Ascending aorta (tissue), 2 donors: ENCODE measurements at regions not wholly inside any gene's neighbourhood (a gene's known extent, or its start where the extent isn't known, plus 50 kb on each side); places are given as distances from the start of the nearest gene placed in this dataset.
A peak's percentile ranks its signal among the peaks of the same experiment; 100 is the strongest.

ENCODE experiments used
- DNase-seq, 2 donors: peaks; one replicate each; pipeline ENCODE4 v3.0.0-alpha.2; 2019; ENCODE audit warnings: low spot score in 2 of 2
- H3K27ac ChIP-seq, 2 donors: fragments of 200-600 bp; sonication (generic); one replicate each; pipeline ENCODE4 v1.5.1; 2016 to 2017; ENCODE audit warnings: mild to moderate bottlenecking in 1 of 2
- H3K27me3 ChIP-seq: fragments of 200-600 bp; sonication (generic); one replicate; pipeline ENCODE4 v1.5.1; 2017
- H3K36me3 ChIP-seq, 2 donors: fragments of 200-600 bp; sonication (generic); one replicate each; pipeline ENCODE4 v1.5.1; 2016
- H3K4me1 ChIP-seq, 2 donors: fragments of 200-600 bp; sonication (generic); one replicate each; pipeline ENCODE4 v1.5.1; 2016 to 2017; ENCODE audit warnings: mild to moderate bottlenecking in 1 of 2
- H3K4me3 ChIP-seq, 2 donors: fragments of 200-600 bp; sonication (generic); one replicate each; pipeline ENCODE4 v1.5.1; 2016 to 2017; ENCODE audit warnings: mild to moderate bottlenecking in 1 of 2
- H3K9me3 ChIP-seq, 2 donors: fragments of 200-600 bp; sonication (generic); one replicate each; pipeline ENCODE4 v1.5.1; 2016
- CTCF ChIP-seq, 3 experiments: fragments of 200-600 bp in 2 of 3; fragments of 450-650 bp in 1 of 3; sonication (generic) in 2 of 3; IDR thresholded peaks; one replicate each; pipeline ENCODE4 v1.5.1; 2016 to 2019; ENCODE audit warnings: antibody characterized with exemption in 3 of 3, mild to moderate bottlenecking in 1 of 3, moderate library complexity in 1 of 3
- intact Hi-C: fragments of 100-400 bp; cut with DNase I; formaldehyde crosslinking; loops from one replicate; pipeline ENCODE4 v1.15.1; 2023

GRCh38 chr10:78346721-78347120, 313.1 kb downstream of the RPS24 start:
- Histone ChIP-seq H3K9me3 (no peaks in the 10 kb centered on the region), H3K4me3 (no peak overlapping the region), H3K27me3 (no peaks in the 10 kb centered on the region), H3K4me1 (no peaks in the 10 kb centered on the region), H3K36me3 (no peaks in the 10 kb centered on the region), H3K27ac (no peak overlapping the region)
- no peak for TF ChIP-seq CTCF (IDR thresholded peaks at IDR 0.05)
- intact Hi-C loops, result no loop called here
- peak in 1 of 2 donors; percentile 8 for DNase-seq

- no peaks in the 10 kb centered on the region for H3K4me1 ChIP-seq
- no peak overlapping the region for H3K4me3 ChIP-seq
- no peaks in the 10 kb centered on the region for H3K9me3 ChIP-seq
- peak in 1 of 2 donors; percentile 43 for DNase-seq
- no peaks in the 10 kb centered on the region for H3K27me3 ChIP-seq
- no peaks in the 10 kb centered on the region for H3K36me3 ChIP-seq
- H3K27ac ChIP-seq, result no peak overlapping the region
- intact Hi-C loops, result no loop called here
- no peak for TF ChIP-seq CTCF (IDR thresholded peaks at IDR 0.05)
These were observed 314.9 kb downstream of the RPS24 start for GRCh38 chr10:78348411-78349164.

DNA sequence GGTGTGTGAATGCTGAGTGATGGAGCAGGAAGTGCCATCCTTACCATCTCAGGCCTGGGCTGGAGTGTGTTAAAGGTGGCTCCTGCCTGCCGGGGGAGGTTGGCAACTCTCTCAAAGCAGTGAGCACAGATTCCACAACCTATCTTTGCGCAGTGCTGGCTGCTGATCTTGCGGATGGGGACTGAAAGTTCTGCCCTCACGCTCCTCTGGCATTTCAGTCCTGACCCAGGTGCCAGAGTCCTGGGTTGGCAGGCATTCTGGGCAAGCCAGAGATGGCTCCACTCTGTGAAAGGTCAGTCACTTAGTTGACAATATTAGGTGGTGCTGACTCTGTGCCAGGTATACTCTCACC, 315.5 kb downstream of the RPS24 start:
- Histone ChIP-seq H3K4me3 (no peak overlapping the region), H3K36me3 (no peaks in the 10 kb centered on the region), H3K4me1 (no peaks in the 10 kb centered on the region), H3K27ac (no peak overlapping the region), H3K27me3 (no peaks in the 10 kb centered on the region), H3K9me3 (no peaks in the 10 kb centered on the region)
- TF ChIP-seq CTCF (IDR thresholded peaks at IDR 0.05), result no peak
- DNase-seq, result peak in 1 of 2 donors; percentile 31
- intact Hi-C loops, result no loop called here

- H3K9me3 ChIP-seq, result no peaks in the 10 kb centered on the region
- DNase-seq, result peak in 1 of 2 donors; percentile 11
- intact Hi-C loops, result no loop called here
- TF ChIP-seq CTCF (IDR thresholded peaks at IDR 0.05), result no peak
- H3K27me3 ChIP-seq, result no peaks in the 10 kb centered on the region
- no peaks in the 10 kb centered on the region for H3K36me3 ChIP-seq
- no peaks in the 10 kb centered on the region for H3K4me1 ChIP-seq
- H3K4me3 ChIP-seq, result no peak overlapping the region
- H3K27ac ChIP-seq, result no peak overlapping the region
These were observed 316.4 kb downstream of the RPS24 start for GRCh38 chr10:78349911-78350663.

DNA sequence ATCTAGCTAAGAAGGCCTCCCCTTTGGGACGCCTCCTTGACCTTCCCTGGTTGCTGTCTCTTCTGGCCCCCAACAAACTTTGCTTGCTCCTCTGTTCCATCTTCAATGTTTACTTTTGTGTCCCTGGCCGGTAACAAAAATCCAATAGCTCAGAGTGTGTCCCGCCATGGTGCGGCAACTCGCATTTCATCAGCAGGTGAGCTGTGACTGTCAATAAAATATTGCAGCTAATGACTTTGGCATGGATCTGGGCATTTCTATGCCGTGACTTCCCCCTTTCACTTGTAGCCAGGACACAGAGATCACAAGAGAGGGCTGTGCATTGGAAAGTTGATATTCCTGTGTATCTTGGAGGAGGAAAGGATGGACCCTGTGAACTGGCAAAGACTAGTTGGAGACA, 317.6 kb downstream of the RPS24 start:
- intact Hi-C loops, result no loop called here

More for the DNA sequence above, 317.6 kb downstream of the RPS24 start:
- no peak for TF ChIP-seq CTCF (IDR thresholded peaks at IDR 0.05)
- no peaks in the 10 kb centered on the region for H3K4me1 ChIP-seq
- no peak overlapping the region for H3K4me3 ChIP-seq
- no peaks in the 10 kb centered on the region for H3K27me3 ChIP-seq
- no peaks in the 10 kb centered on the region for H3K36me3 ChIP-seq
- no peaks in the 10 kb centered on the region for H3K9me3 ChIP-seq
- no peak for DNase-seq
- no peak overlapping the region for H3K27ac ChIP-seq
